ENCODE measurements at regions not wholly inside any gene's neighbourhood (a gene's known extent, or its start where the extent isn't known, plus 50 kb on each side); places are given as distances from the start of the nearest gene placed in this dataset.

DNA sequence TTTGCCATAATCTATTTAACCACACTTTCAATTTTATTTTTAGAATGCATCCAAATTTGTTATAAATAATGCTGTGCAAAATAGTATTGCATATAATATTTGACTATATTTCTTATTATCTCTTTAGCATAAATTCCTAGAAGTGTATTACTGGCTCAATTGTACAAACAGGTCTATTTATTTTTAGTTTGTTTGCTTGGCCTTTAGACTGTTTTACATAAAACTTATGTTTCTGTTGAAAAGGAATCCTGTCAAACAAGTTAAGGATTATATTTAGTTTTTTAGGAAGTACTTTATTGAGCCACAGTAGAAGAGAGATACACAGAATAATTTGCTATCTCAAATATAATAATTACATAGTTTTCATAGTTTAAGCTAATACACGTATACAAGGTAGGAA lies 413.8 kb downstream of the GBA3 start:
- Histone ChIP-seq H3K27me3 (replicated peaks in 1 of 2; ENCODE audit: control insufficient read depth in 2 of 2, extremely low read depth in 1 of 2, insufficient read depth in 2 of 2, low read length in 1 of 2) (no peaks in the 10 kb centered on the region), H3K36me3 (ENCODE audit: control insufficient read depth in 2 of 2, extremely low read depth in 1 of 2, insufficient read depth in 1 of 2, low read length in 1 of 2) (no peaks in the 10 kb centered on the region), H3K27ac (ENCODE audit: low read length) (no peak overlapping the region), H3K4me3 (ENCODE audit: control insufficient read depth in 1 of 2, extremely low read depth in 1 of 2, low read length in 1 of 2) (no peak overlapping the region), H3K4me1 (ENCODE audit: control insufficient read depth in 1 of 2, extremely low read depth in 1 of 2, insufficient read depth in 2 of 2, low read length in 2 of 2) (no peaks in the 10 kb centered on the region), H3K9me3 (no peaks in the 10 kb centered on the region)
- peaks cover 0 to 4% of the 10 kb centered on the region in 2 donors for H3K27me3 Mint-ChIP-seq
- DNase-seq = no peak
- ATAC-seq (replicated peaks in 1 of 4) = no peak
- no peak overlapping the region for H3K4me3 Mint-ChIP-seq
- POLR2A ChIA-PET = no interaction called here
- H3K9me3 Mint-ChIP-seq = peaks cover 0 to 15% (median 3%) of the 10 kb centered on the region in 3 donors
- H3K4me1 Mint-ChIP-seq = no peaks in the 10 kb centered on the region
- H3K27ac Mint-ChIP-seq = no peak overlapping the region
- no peaks in the 10 kb centered on the region for H3K36me3 Mint-ChIP-seq
- WGBS (ENCODE audit: insufficient coverage) = no CpG with 5 or more reads among the region's 1 CpG
- CTCF ChIA-PET = interaction anchor here in 1 of 2 donors (0.6 kb wide), 1 partner anchor 151 kb away, joined by 3 read pairs; no protein-coding TSS in a partner anchor

DNA sequence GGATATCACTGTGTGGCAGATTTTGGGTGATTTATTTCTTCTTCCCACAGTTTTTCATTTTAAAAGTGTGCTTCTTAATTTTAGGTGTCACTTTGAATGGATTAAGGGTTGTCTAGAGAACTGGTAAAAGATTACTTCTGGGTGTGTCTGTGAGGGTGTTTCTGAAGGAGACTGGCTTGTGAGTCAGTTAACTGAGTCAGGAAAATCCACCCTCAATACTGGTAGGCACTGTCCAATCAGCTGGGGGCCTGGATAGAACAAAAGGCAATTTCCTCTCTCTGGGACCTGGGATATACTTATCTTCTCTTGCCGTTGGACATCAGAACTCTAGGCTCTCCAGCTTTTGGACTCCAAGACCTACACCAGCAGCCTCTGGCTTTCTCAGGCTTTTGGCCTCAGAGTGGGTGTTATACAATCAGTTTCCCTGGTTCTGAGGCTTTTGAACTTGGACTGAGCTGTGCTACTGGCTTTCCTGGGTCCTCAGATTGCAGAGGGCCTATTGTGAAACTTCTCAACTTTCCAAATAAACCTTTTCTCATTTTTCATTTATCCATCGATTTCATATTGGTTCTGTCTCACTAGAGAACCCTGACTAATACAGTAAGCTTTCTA lies 413.1 kb downstream of the GBA3 start:
- Mint-ChIP-seq H3K4me1 (no peaks in the 10 kb centered on the region), H3K27ac (no peak overlapping the region), H3K36me3 (no peaks in the 10 kb centered on the region), H3K27me3 (peaks cover 0 to 4% of the 10 kb centered on the region in 2 donors), H3K9me3 (peaks cover 0 to 15% (median 3%) of the 10 kb centered on the region in 3 donors), H3K4me3 (no peak overlapping the region)
- 100% methylated on average over 1 of the region's 2 CpGs for WGBS (ENCODE audit: insufficient coverage)
- Histone ChIP-seq H3K4me1 (ENCODE audit: control insufficient read depth in 1 of 2, extremely low read depth in 1 of 2, insufficient read depth in 2 of 2, low read length in 2 of 2) (no peaks in the 10 kb centered on the region), H3K27me3 (replicated peaks in 1 of 2; ENCODE audit: control insufficient read depth in 2 of 2, extremely low read depth in 1 of 2, insufficient read depth in 2 of 2, low read length in 1 of 2) (no peaks in the 10 kb centered on the region), H3K27ac (ENCODE audit: low read length) (no peak overlapping the region), H3K36me3 (ENCODE audit: control insufficient read depth in 2 of 2, extremely low read depth in 1 of 2, insufficient read depth in 1 of 2, low read length in 1 of 2) (no peaks in the 10 kb centered on the region), H3K4me3 (ENCODE audit: control insufficient read depth in 1 of 2, extremely low read depth in 1 of 2, low read length in 1 of 2) (no peak overlapping the region), H3K9me3 (no peaks in the 10 kb centered on the region)
- ATAC-seq (replicated peaks in 1 of 4) = no peak
- ChIA-PET CTCF (interaction anchor here in 1 of 2 donors (0.6 kb wide), 1 partner anchor 150 kb away, joined by 3 read pairs; no protein-coding TSS in a partner anchor), POLR2A (no interaction called here)
- no peak for DNase-seq

DNA sequence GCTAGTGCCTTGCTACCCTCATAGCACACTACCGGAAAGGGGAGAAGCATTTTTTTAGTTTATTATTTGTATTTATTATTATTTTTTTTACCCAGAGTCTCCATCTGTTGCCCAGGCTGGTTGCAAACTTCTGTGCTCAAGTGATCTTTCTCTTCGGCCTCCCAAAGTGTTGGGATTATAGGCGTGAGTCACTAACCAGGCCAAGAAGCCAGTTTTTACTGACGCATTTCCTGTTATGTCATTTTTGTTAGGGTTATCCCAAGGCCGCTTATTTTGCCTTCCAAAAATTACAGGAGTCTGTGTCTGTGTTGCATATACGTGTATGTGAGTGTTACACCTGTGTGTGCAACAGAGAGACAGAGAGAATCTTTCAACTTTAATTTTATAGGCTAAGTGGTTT lies 404.5 kb downstream of the GBA3 start:
- H3K4me1 Mint-ChIP-seq = no peaks in the 10 kb centered on the region

DNA sequence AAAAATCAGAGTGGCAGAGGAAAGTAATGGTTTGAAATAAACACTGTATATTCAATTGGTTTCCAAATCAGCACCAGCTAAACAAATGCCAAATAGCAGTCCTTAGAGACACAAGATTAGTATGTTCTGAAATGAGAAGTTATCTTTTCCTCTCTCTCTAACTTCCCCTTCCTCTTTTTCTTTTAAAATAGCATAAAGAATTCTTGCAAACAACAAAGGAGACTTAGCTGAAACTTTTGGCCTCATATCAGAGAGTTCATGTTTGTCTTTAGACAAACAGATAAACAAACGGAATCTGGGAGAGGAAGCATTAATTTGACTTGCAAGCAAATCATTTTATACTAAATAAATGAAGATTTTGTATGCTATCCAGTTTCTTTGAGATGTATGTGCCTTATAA lies 399.0 kb downstream of the GBA3 start:
- no CpG with 5 or more reads among the region's 1 CpG for WGBS (ENCODE audit: insufficient coverage)
- Histone ChIP-seq H3K27me3 (replicated peaks in 1 of 2; ENCODE audit: control insufficient read depth in 2 of 2, extremely low read depth in 1 of 2, insufficient read depth in 2 of 2, low read length in 1 of 2) (no peaks in the 10 kb centered on the region), H3K9me3 (no peaks in the 10 kb centered on the region), H3K4me3 (ENCODE audit: control insufficient read depth in 1 of 2, extremely low read depth in 1 of 2, low read length in 1 of 2) (no peak overlapping the region), H3K27ac (ENCODE audit: low read length) (no peak overlapping the region), H3K36me3 (ENCODE audit: control insufficient read depth in 2 of 2, extremely low read depth in 1 of 2, insufficient read depth in 1 of 2, low read length in 1 of 2) (no peaks in the 10 kb centered on the region), H3K4me1 (ENCODE audit: control insufficient read depth in 1 of 2, extremely low read depth in 1 of 2, insufficient read depth in 2 of 2, low read length in 2 of 2) (no peaks in the 10 kb centered on the region)
- Mint-ChIP-seq H3K4me3 (no peak overlapping the region), H3K27me3 (no peaks in the 10 kb centered on the region), H3K36me3 (no peaks in the 10 kb centered on the region), H3K4me1 (no peaks in the 10 kb centered on the region), H3K9me3 (peaks cover 7 to 20% (median 14%) of the 10 kb centered on the region in 3 donors), H3K27ac (no peak overlapping the region)
- ChIA-PET POLR2A (no interaction called here), CTCF (no interaction called here)
- no peak for DNase-seq
- ATAC-seq (replicated peaks in 1 of 4) = no peak

More for the DNA sequence above, 404.5 kb downstream of the GBA3 start:
- Histone ChIP-seq H3K36me3 (ENCODE audit: control insufficient read depth in 2 of 2, extremely low read depth in 1 of 2, insufficient read depth in 1 of 2, low read length in 1 of 2) (no peaks in the 10 kb centered on the region), H3K27ac (ENCODE audit: low read length) (no peak overlapping the region), H3K4me1 (ENCODE audit: control insufficient read depth in 1 of 2, extremely low read depth in 1 of 2, insufficient read depth in 2 of 2, low read length in 2 of 2) (no peaks in the 10 kb centered on the region), H3K4me3 (ENCODE audit: control insufficient read depth in 1 of 2, extremely low read depth in 1 of 2, low read length in 1 of 2) (no peak overlapping the region), H3K27me3 (replicated peaks in 1 of 2; ENCODE audit: control insufficient read depth in 2 of 2, extremely low read depth in 1 of 2, insufficient read depth in 2 of 2, low read length in 1 of 2) (no peaks in the 10 kb centered on the region), H3K9me3 (no peaks in the 10 kb centered on the region)
- POLR2A ChIA-PET = no interaction called here
- Mint-ChIP-seq H3K27ac (no peak overlapping the region), H3K4me3 (no peak overlapping the region), H3K36me3 (no peaks in the 10 kb centered on the region), H3K27me3 (no peaks in the 10 kb centered on the region), H3K9me3 (peaks cover 7 to 19% (median 14%) of the 10 kb centered on the region in 3 donors)
- no peak for ATAC-seq (replicated peaks in 1 of 4)
- 96% methylated on average over 3 of the region's 6 CpGs for WGBS (ENCODE audit: insufficient coverage)
- CTCF ChIA-PET = no interaction called here
- DNase-seq = no peak

DNA sequence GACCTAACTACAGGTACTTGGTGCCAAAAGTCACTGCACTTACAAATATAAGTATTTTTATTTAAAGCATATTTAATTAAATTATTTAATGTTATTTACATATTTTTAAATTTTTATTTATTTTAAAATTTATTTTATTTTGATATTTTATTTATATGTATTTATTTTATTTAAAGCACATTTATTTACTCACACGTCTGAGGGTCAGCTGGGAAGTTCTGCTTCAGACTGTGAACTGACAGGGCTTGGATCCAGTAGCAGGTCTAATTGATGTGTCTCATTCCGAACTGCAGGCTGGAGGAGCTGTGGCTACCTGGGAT lies 392.5 kb downstream of the GBA3 start:
- no peak overlapping the region for H3K4me3 ChIP-seq (ENCODE audit: control insufficient read depth in 1 of 2, extremely low read depth in 1 of 2, low read length in 1 of 2)
- POLR2A ChIA-PET = no interaction called here
- Mint-ChIP-seq H3K4me1 (no peaks in the 10 kb centered on the region), H3K36me3 (no peaks in the 10 kb centered on the region), H3K4me3 (no peak overlapping the region), H3K27me3 (no peaks in the 10 kb centered on the region), H3K27ac (no peak overlapping the region), H3K9me3 (peaks cover 11 to 24% (median 22%) of the 10 kb centered on the region in 3 donors)
- H3K9me3 ChIP-seq = no peaks in the 10 kb centered on the region
- no peak overlapping the region for H3K27ac ChIP-seq (ENCODE audit: low read length)
- ATAC-seq (replicated peaks in 1 of 4) (no peak), DNase-seq (no peak)
- WGBS (ENCODE audit: insufficient coverage) = 80% methylated on average over 1 of the region's 2 CpGs
- H3K27me3 ChIP-seq (replicated peaks in 1 of 2; ENCODE audit: control insufficient read depth in 2 of 2, extremely low read depth in 1 of 2, insufficient read depth in 2 of 2, low read length in 1 of 2) = no peaks in the 10 kb centered on the region
- no peaks in the 10 kb centered on the region for H3K36me3 ChIP-seq (ENCODE audit: control insufficient read depth in 2 of 2, extremely low read depth in 1 of 2, insufficient read depth in 1 of 2, low read length in 1 of 2)
- no peaks in the 10 kb centered on the region for H3K4me1 ChIP-seq (ENCODE audit: control insufficient read depth in 1 of 2, extremely low read depth in 1 of 2, insufficient read depth in 2 of 2, low read length in 2 of 2)
- CTCF ChIA-PET = no interaction called here

DNA sequence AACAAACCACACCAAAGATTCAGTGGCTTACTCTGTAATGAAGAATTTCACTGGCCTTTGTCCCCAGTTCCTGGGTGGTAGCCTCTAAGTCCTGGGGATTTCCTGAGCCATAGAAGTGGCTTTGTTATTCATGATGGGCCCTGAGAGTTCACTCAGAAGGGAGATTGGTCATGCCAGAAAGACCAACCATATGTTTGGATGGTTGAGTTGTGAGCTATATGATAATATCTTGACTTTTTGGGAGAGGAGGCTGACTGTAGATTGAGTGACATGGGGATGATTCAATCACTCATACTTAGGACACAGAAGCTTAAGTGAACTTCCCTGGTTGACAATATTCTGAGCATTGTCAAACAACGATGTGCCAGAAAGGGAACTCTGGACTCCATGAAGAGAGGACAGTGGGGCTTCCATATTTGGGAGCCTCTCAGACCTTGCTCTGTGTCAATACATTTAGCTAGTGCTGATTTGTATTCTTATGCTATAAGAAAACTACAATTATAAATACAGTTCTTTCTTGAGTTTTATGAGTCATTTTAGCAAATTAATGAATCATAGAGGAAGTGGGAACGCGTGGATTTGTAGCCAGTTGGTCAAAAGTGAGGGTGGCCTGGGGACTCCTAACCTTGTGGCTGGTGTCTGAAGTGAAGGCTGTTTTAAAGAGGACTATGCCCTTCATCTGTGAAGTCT lies 392.0 kb downstream of the GBA3 start:
- ATAC-seq (replicated peaks in 1 of 4) = no peak
- no peak for DNase-seq
- H3K27ac ChIP-seq (ENCODE audit: low read length) = no peak overlapping the region
- WGBS (ENCODE audit: insufficient coverage) = no CpG with 5 or more reads among the region's 3 CpGs
- POLR2A ChIA-PET = no interaction called here
- no peaks in the 10 kb centered on the region for H3K36me3 ChIP-seq (ENCODE audit: control insufficient read depth in 2 of 2, extremely low read depth in 1 of 2, insufficient read depth in 1 of 2, low read length in 1 of 2)
- Mint-ChIP-seq H3K36me3 (no peaks in the 10 kb centered on the region), H3K27ac (no peak overlapping the region), H3K9me3 (peaks cover 11 to 25% (median 22%) of the 10 kb centered on the region in 3 donors), H3K4me3 (no peak overlapping the region), H3K4me1 (no peaks in the 10 kb centered on the region), H3K27me3 (no peaks in the 10 kb centered on the region)
- CTCF ChIA-PET = no interaction called here
- H3K9me3 ChIP-seq = no peaks in the 10 kb centered on the region
- H3K4me3 ChIP-seq (ENCODE audit: control insufficient read depth in 1 of 2, extremely low read depth in 1 of 2, low read length in 1 of 2) = no peak overlapping the region
- no peaks in the 10 kb centered on the region for H3K4me1 ChIP-seq (ENCODE audit: control insufficient read depth in 1 of 2, extremely low read depth in 1 of 2, insufficient read depth in 2 of 2, low read length in 2 of 2)
- no peaks in the 10 kb centered on the region for H3K27me3 ChIP-seq (replicated peaks in 1 of 2; ENCODE audit: control insufficient read depth in 2 of 2, extremely low read depth in 1 of 2, insufficient read depth in 2 of 2, low read length in 1 of 2)
